ENCODE measurements at regions not wholly inside any gene's neighbourhood (a gene's known extent, or its start where the extent isn't known, plus 50 kb on each side); places are given as distances from the start of the nearest gene placed in this dataset.

- Histone ChIP-seq H3K27me3 (no peaks in the 10 kb centered on the region), H3K9me3 (peaks cover 0 to 10% (median 0%) of the 10 kb centered on the region in 12 donors), H3K4me1 (no peaks in the 10 kb centered on the region), H3K4me3 (no peak overlapping the region), H3K36me3 (no peaks in the 10 kb centered on the region), H3K27ac (no peak overlapping the region)
- DNase-seq (no peak), ATAC-seq (no peak)
- WGBS, 4 donors = 91 to 94% (median 93%) methylated on average over 12 to 22 of the region's 22 CpGs
- no peak for TF ChIP-seq POLR2A (IDR thresholded peaks at IDR 0.05)
- TF ChIP-seq, protein P1, sequence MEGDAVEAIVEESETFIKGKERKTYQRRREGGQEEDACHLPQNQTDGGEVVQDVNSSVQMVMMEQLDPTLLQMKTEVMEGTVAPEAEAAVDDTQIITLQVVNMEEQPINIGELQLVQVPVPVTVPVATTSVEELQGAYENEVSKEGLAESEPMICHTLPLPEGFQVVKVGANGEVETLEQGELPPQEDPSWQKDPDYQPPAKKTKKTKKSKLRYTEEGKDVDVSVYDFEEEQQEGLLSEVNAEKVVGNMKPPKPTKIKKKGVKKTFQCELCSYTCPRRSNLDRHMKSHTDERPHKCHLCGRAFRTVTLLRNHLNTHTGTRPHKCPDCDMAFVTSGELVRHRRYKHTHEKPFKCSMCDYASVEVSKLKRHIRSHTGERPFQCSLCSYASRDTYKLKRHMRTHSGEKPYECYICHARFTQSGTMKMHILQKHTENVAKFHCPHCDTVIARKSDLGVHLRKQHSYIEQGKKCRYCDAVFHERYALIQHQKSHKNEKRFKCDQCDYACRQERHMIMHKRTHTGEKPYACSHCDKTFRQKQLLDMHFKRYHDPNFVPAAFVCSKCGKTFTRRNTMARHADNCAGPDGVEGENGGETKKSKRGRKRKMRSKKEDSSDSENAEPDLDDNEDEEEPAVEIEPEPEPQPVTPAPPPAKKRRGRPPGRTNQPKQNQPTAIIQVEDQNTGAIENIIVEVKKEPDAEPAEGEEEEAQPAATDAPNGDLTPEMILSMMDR (IDR thresholded peaks at IDR 0.05) = no peak
- intact Hi-C loops (cut with DNase I) = no loop called here
Observed at GRCh38 chr9:10835791-10836463, 223.1 kb upstream of the PTPRD start.

DNA sequence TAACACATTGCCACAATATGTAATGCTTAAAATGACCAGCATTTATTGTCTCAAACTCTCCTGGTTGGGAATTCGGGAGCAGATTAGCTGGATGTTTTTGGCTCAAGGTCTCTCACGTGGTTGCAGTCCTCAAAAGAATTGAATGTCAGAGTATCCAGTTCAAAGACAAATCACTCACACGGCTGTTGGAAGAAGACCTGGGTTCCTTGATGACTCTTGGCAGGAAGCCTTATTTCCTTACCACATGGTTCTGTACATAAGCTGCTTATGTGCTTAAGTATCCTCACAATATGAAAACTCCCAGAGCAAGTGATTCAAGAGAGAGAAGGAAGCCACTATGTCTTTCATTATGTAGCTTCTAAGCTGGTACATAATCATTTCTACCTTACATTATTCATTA lies 230.3 kb upstream of the PTPRD start:
- no peaks in the 10 kb centered on the region for H3K36me3 ChIP-seq
- H3K4me1 ChIP-seq = no peaks in the 10 kb centered on the region
- ATAC-seq = no peak
- H3K9me3 ChIP-seq = peaks cover 0 to 10% (median 0%) of the 10 kb centered on the region in 12 donors
- no peak overlapping the region for H3K4me3 ChIP-seq
- H3K27ac ChIP-seq = no peak overlapping the region
- TF ChIP-seq, protein P1 (IDR thresholded peaks at IDR 0.05) = no peak
- no peak for TF ChIP-seq POLR2A (IDR thresholded peaks at IDR 0.05)
- H3K27me3 ChIP-seq = no peaks in the 10 kb centered on the region
- intact Hi-C loops (cut with DNase I) = no loop called here
- DNase-seq = no peak
- 29 to 40% (median 33%) methylated on average over 3 of the region's 3 CpGs for WGBS, 4 donors

DNA sequence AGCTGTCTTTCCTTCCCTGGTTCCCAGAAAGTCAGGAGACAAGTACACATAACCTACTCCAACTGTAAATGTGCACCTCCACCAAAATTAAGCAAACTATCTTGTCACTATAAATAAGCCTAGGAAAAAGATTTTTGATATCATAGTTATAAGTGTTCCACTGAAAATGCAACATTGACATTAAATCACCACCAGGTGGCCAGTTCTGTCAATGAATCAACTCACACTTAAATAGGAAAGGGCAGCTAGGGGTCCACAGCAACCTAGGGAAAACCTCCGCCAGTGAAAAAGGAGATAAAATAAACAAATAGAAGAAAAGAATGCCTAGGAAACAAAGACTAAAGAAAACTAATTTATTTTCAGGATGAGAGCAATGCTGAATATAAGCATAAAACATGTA lies 243.0 kb upstream of the PTPRD start:
- ATAC-seq (no peak), DNase-seq (no peak)
- Histone ChIP-seq H3K27me3 (no peaks in the 10 kb centered on the region), H3K36me3 (no peaks in the 10 kb centered on the region), H3K4me1 (no peaks in the 10 kb centered on the region), H3K4me3 (no peak overlapping the region), H3K9me3 (no peaks in the 10 kb centered on the region), H3K27ac (no peak overlapping the region)
- intact Hi-C loops (cut with DNase I) = no loop called here
- 12 to 41% (median 28%) methylated on average over 1 of the region's 1 CpG for WGBS, 4 donors
- no peak for TF ChIP-seq POLR2A (IDR thresholded peaks at IDR 0.05)
- TF ChIP-seq, protein P1 (IDR thresholded peaks at IDR 0.05) = peak in 5 of 12 donors; percentile 11 to 26 (median 21)

DNA sequence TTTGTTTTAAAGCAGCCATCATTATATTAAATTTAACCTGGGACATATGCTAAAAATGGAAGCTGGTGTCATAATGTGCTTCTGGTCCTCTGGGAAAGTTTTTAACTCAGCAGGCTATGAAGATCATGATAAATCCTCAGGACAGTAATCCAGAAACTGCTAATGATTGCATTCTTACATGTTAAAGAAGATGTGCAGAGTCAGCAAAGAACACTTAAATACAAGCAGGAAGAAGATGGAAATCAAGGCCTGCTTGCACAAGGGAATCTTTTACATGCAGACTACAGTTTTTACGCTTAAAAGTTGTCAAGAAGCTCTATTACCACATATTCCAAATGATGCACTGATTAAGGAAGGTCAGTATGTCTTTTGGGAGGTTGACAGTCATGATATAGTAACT lies 246.0 kb upstream of the PTPRD start:
- TF ChIP-seq, protein P1 (IDR thresholded peaks at IDR 0.05) = no peak
- no peak for TF ChIP-seq POLR2A (IDR thresholded peaks at IDR 0.05)
- H3K27ac ChIP-seq = no peak overlapping the region
- H3K36me3 ChIP-seq = no peaks in the 10 kb centered on the region
- DNase-seq (no peak), ATAC-seq (no peak)
- 45 to 87% (median 64%) methylated on average over 1 of the region's 1 CpG for WGBS, 4 donors
- H3K4me1 ChIP-seq = no peaks in the 10 kb centered on the region
- H3K4me3 ChIP-seq = no peak overlapping the region
- intact Hi-C loops (cut with DNase I) = no loop called here
- no peaks in the 10 kb centered on the region for H3K27me3 ChIP-seq
- H3K9me3 ChIP-seq = no peaks in the 10 kb centered on the region

Data from heart left ventricle (tissue), 16 donors.